GM18526 (cell line): ENCODE measurements at regions not wholly inside any gene's neighbourhood (a gene's known extent, or its start where the extent isn't known, plus 50 kb on each side); places are given as distances from the start of the nearest gene placed in this dataset.

Experiments used
- POLR2A ChIP-seq: IDR thresholded peaks from 3 replicates; pipeline ENCODE4 v1.6.1; 2011; ENCODE audit not compliant: insufficient read length; ENCODE audit errors: extremely low read depth

GRCh38 chr14:71246539-71246938 is 339.3 kb downstream of the PCNX1 start:
- no peak for TF ChIP-seq POLR2A

GRCh38 chr14:71247106-71247505 is 339.8 kb downstream of the PCNX1 start:
- TF ChIP-seq POLR2A, result no peak

- no peak for TF ChIP-seq POLR2A
Observed at GRCh38 chr14:71248194-71248593, 340.9 kb downstream of the PCNX1 start.

- TF ChIP-seq POLR2A, result no peak
Observed at GRCh38 chr14:71250347-71250746, 343.1 kb downstream of the PCNX1 start.

- TF ChIP-seq POLR2A, result no peak
Observed at GRCh38 chr14:71250791-71251190, 343.5 kb downstream of the PCNX1 start.

GRCh38 chr14:71261206-71261605 is 353.9 kb downstream of the PCNX1 start:
- no peak for TF ChIP-seq POLR2A

- no peak for TF ChIP-seq POLR2A
Observed at GRCh38 chr14:71262441-71262840, 355.2 kb downstream of the PCNX1 start.

GRCh38 chr14:71264260-71264659 is 357.0 kb downstream of the PCNX1 start:
- TF ChIP-seq POLR2A, result no peak

- no peak for TF ChIP-seq POLR2A
Observed at GRCh38 chr14:71267007-71267513, 359.8 kb downstream of the PCNX1 start.

- no peak for TF ChIP-seq POLR2A
Observed at GRCh38 chr14:71267691-71268090, 360.4 kb downstream of the PCNX1 start.

- no peak for TF ChIP-seq POLR2A
Observed at GRCh38 chr14:71270111-71270510, 362.9 kb downstream of the PCNX1 start.

- no peak for TF ChIP-seq POLR2A
Observed at GRCh38 chr14:71271166-71271945, 364.1 kb downstream of the PCNX1 start.

GRCh38 chr14:71273366-71273765 is 366.1 kb downstream of the PCNX1 start:
- TF ChIP-seq POLR2A, result no peak

- no peak for TF ChIP-seq POLR2A
Observed at GRCh38 chr14:71284048-71284447, 376.8 kb downstream of the PCNX1 start.

- no peak for TF ChIP-seq POLR2A
Observed at GRCh38 chr14:71286126-71286525, 378.9 kb downstream of the PCNX1 start.

GRCh38 chr14:71287567-71287966 is 380.3 kb downstream of the PCNX1 start:
- no peak for TF ChIP-seq POLR2A

GRCh38 chr14:71289536-71289935 is 382.3 kb downstream of the PCNX1 start:
- TF ChIP-seq POLR2A, result no peak
